Osteoblast (primary cell): ENCODE measurements at regions not wholly inside any gene's neighbourhood (a gene's known extent, or its start where the extent isn't known, plus 50 kb on each side); places are given as distances from the start of the nearest gene placed in this dataset.

Experiments
- DNase-seq: peaks from one replicate; pipeline ENCODE4 v3.0.0; 2011; ENCODE audit warnings: low spot score, mixed read lengths; ENCODE audit not compliant: insufficient read length; ENCODE audit errors: missing footprints
- H2AFZ ChIP-seq: 2 replicates; pipeline ENCODE4 v1.6.0; 2011; ENCODE audit warnings: mild to moderate bottlenecking, low read length
- H3K27ac ChIP-seq: 2 replicates; pipeline ENCODE4 v1.5.1; 2011; ENCODE audit warnings: mild to moderate bottlenecking, low read depth, low read length, moderate library complexity
- H3K27me3 ChIP-seq: 2 replicates; pipeline ENCODE4 v1.6.0; 2012; ENCODE audit warnings: mild to moderate bottlenecking, control low read depth, inconsistent platforms, low read length, moderate library complexity; ENCODE audit not compliant: insufficient read depth
- H3K36me3 ChIP-seq: 2 replicates; pipeline ENCODE4 v1.5.1; 2011; ENCODE audit warnings: mild to moderate bottlenecking, low read length, control low read depth, moderate library complexity; ENCODE audit not compliant: insufficient read depth
- H3K4me1 ChIP-seq: 2 replicates; pipeline ENCODE4 v1.5.1; 2011; ENCODE audit warnings: mild to moderate bottlenecking, low read length, control low read depth, moderate library complexity; ENCODE audit not compliant: insufficient read depth
- H3K4me2 ChIP-seq: 2 replicates; pipeline ENCODE4 v1.6.0; 2011; ENCODE audit warnings: mild to moderate bottlenecking, low read length; ENCODE audit not compliant: insufficient read depth
- H3K4me3 ChIP-seq: fragments of 200-600 bp; sonication (generic); 3 replicates; pipeline ENCODE4 v1.5.1; 2012; ENCODE audit warnings: mild to moderate bottlenecking, low read length, inconsistent platforms; ENCODE audit not compliant: insufficient read depth
- H3K79me2 ChIP-seq: 2 replicates; pipeline ENCODE4 v1.6.0; 2012; ENCODE audit warnings: mild to moderate bottlenecking, low read length, control low read depth, inconsistent platforms; ENCODE audit not compliant: insufficient read depth
- H3K9me3 ChIP-seq: 2 replicates; pipeline ENCODE4 v1.5.1; 2011; ENCODE audit warnings: low read depth, low read length, control low read depth
- H4K20me1 ChIP-seq: 2 replicates; pipeline ENCODE4 v1.6.0; 2012; ENCODE audit warnings: mild to moderate bottlenecking, low read length, control low read depth; ENCODE audit not compliant: insufficient read depth
- CTCF ChIP-seq: IDR thresholded peaks from 2 replicates; pipeline ENCODE4 v1.5.1; 2011; ENCODE audit warnings: mild to moderate bottlenecking, low read depth, low read length, moderate library complexity; ENCODE audit errors: extremely low read depth

- no peak for TF ChIP-seq CTCF
- peaks cover 4% of the 10 kb centered on the region for H3K27me3 ChIP-seq
- H3K79me2 ChIP-seq, result no peaks in the 10 kb centered on the region
Measured at GRCh38 chr10:3702569-3702968, 82.4 kb downstream of the KLF6 start.

GRCh38 chr10:3702056-3702546, 82.9 kb downstream of the KLF6 start:
- Histone ChIP-seq H3K27ac (no peak overlapping the region), H3K36me3 (no peaks in the 10 kb centered on the region), H2AFZ (no peak overlapping the region), H3K4me2 (no peak overlapping the region), H3K79me2 (no peaks in the 10 kb centered on the region), H3K9me3 (no peaks in the 10 kb centered on the region), H3K4me3 (no peak overlapping the region), H4K20me1 (no peaks in the 10 kb centered on the region), H3K4me1 (no peaks in the 10 kb centered on the region), H3K27me3 (peaks cover 4% of the 10 kb centered on the region)
- DNase-seq, result no peak
- no peak for TF ChIP-seq CTCF

More at GRCh38 chr10:3702569-3702968, 82.4 kb downstream of the KLF6 start:
- Histone ChIP-seq H3K4me3 (no peak overlapping the region), H3K9me3 (no peaks in the 10 kb centered on the region), H3K4me2 (no peak overlapping the region), H3K4me1 (no peaks in the 10 kb centered on the region), H2AFZ (no peak overlapping the region), H4K20me1 (no peaks in the 10 kb centered on the region), H3K36me3 (no peaks in the 10 kb centered on the region), H3K27ac (no peak overlapping the region)
- DNase-seq, result no peak

- no peak overlapping the region for H3K4me3 ChIP-seq
- no peak overlapping the region for H3K27ac ChIP-seq
- H3K4me1 ChIP-seq, result no peaks in the 10 kb centered on the region
- no peak overlapping the region for H3K4me2 ChIP-seq
- no peaks in the 10 kb centered on the region for H3K9me3 ChIP-seq
- no peak for DNase-seq
- no peaks in the 10 kb centered on the region for H4K20me1 ChIP-seq
- H3K36me3 ChIP-seq, result no peaks in the 10 kb centered on the region
- H3K79me2 ChIP-seq, result no peaks in the 10 kb centered on the region
- no peak for TF ChIP-seq CTCF
- no peak overlapping the region for H2AFZ ChIP-seq
- H3K27me3 ChIP-seq, result peaks cover 4% of the 10 kb centered on the region
Measured at GRCh38 chr10:3701491-3701890, 83.5 kb downstream of the KLF6 start.

DNA sequence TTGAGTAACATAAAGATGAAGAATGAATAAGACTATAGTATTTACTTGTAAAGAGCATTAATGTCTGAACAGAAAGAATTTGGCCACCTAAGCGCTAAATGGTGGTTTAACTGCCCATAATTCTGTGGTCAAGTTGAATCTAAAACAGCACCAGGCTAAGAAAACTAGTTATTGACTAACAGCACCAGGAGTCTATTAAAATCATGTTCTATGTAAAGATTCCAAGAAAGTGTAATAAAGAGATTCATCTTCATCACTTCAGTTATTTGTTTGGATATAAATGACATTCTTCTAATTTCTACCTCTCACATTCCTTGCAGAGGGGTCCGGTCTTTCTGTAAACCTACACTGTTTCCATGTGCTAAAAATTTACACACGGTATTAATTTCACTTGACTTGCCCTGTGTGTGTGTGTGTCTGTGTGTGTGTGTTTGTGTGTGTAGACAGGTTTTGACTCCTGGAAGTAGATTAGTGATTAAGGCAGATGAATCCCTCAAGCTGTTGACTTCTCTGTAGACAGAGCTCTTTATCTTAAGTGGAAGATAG, 84.4 kb downstream of the KLF6 start:
- H3K4me1 ChIP-seq, result no peaks in the 10 kb centered on the region
- no peaks in the 10 kb centered on the region for H4K20me1 ChIP-seq
- no peaks in the 10 kb centered on the region for H3K9me3 ChIP-seq
- no peaks in the 10 kb centered on the region for H3K36me3 ChIP-seq
- no peak for DNase-seq
- H3K4me2 ChIP-seq, result no peak overlapping the region
- H3K27me3 ChIP-seq, result peaks cover 4% of the 10 kb centered on the region
- no peak overlapping the region for H3K4me3 ChIP-seq
- no peaks in the 10 kb centered on the region for H3K79me2 ChIP-seq
- H2AFZ ChIP-seq, result no peak overlapping the region
- H3K27ac ChIP-seq, result no peak overlapping the region
- TF ChIP-seq CTCF, result no peak
